ENCODE measurements at regions not wholly inside any gene's neighbourhood (a gene's known extent, or its start where the extent isn't known, plus 50 kb on each side); places are given as distances from the start of the nearest gene placed in this dataset.

DNA sequence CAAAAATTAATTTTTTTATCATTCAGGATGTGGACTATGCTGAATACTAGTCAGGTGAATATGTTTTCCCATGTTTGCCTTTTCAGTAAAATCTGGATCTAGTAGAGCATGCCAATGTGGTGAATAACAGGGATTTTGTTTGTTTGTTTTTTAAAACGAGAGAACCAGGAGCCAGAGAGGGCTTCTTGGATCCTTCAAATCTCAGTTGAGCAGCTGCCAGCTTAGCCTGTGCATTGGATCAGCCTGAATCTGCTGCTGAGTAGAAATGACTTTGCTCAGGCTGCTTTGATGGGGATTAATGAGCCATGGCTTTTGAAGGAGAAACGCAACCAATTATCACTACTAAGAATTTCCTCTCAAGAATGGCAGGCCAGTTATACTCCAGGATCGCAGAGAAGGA lies 493.8 kb downstream of the ARL4A start:
- Histone ChIP-seq H3K9ac (ENCODE audit: low read length) (no peak overlapping the region), H3K4me1 (ENCODE audit: control insufficient read depth, insufficient read depth, low read length) (no peaks in the 10 kb centered on the region), H3K36me3 (ENCODE audit: control insufficient read depth, insufficient read depth, low read length) (no peaks in the 10 kb centered on the region), H3K27me3 (ENCODE audit: control insufficient read depth, insufficient read depth, low read length) (no peaks in the 10 kb centered on the region), H3K4me3 (ENCODE audit: low read length) (no peak overlapping the region), H3K9me3 (ENCODE audit: control insufficient read depth, low read length) (no peaks in the 10 kb centered on the region)

- Histone ChIP-seq H3K4me3 (ENCODE audit: low read length) (no peak overlapping the region), H3K27me3 (ENCODE audit: control insufficient read depth, insufficient read depth, low read length) (no peaks in the 10 kb centered on the region), H3K9ac (ENCODE audit: low read length) (no peak overlapping the region), H3K9me3 (ENCODE audit: control insufficient read depth, low read length) (no peaks in the 10 kb centered on the region), H3K4me1 (ENCODE audit: control insufficient read depth, insufficient read depth, low read length) (no peaks in the 10 kb centered on the region), H3K36me3 (ENCODE audit: control insufficient read depth, insufficient read depth, low read length) (no peaks in the 10 kb centered on the region)
Observed at GRCh38 chr7:13185139-13185538, 497.7 kb downstream of the ARL4A start.

DNA sequence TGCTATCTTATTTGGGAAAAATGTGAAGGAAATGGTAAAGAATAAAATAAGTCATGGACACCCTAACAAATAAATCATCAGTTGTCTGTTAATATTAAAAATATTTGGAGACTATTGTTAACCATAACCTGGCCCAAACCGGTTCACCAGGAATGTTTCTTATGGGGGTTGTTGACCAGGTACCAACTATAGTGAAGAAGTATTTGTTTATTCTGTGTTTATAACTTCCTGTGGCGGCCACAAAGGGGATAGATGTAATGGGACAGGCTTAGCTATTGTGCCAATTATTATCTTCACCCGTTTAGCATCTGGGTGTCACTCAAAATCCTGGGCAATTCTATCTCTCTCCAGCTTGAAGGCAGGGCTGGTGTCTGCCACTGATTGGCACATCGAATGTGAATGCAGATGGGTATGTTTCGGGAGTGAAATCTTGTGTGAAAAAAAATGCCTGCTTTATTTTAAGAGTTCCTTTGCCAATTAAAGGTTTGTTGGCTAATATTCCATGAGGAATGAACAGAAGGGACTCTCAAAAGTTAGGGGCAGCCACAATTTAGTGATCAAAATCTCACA lies 500.9 kb downstream of the ARL4A start:
- H3K4me1 ChIP-seq (ENCODE audit: control insufficient read depth, insufficient read depth, low read length) = no peaks in the 10 kb centered on the region

GRCh38 chr7:13188922-13189321 lies 501.5 kb downstream of the ARL4A start:
- no peaks in the 10 kb centered on the region for H3K4me1 ChIP-seq (ENCODE audit: control insufficient read depth, insufficient read depth, low read length)
- no peak overlapping the region for H3K4me3 ChIP-seq (ENCODE audit: low read length)
- no peak overlapping the region for H3K9ac ChIP-seq (ENCODE audit: low read length)
- no peaks in the 10 kb centered on the region for H3K27me3 ChIP-seq (ENCODE audit: control insufficient read depth, insufficient read depth, low read length)
- H3K9me3 ChIP-seq (ENCODE audit: control insufficient read depth, low read length) = no peaks in the 10 kb centered on the region
- no peaks in the 10 kb centered on the region for H3K36me3 ChIP-seq (ENCODE audit: control insufficient read depth, insufficient read depth, low read length)

More for the DNA sequence above, 500.9 kb downstream of the ARL4A start:
- Histone ChIP-seq H3K9ac (ENCODE audit: low read length) (no peak overlapping the region), H3K9me3 (ENCODE audit: control insufficient read depth, low read length) (no peaks in the 10 kb centered on the region), H3K27me3 (ENCODE audit: control insufficient read depth, insufficient read depth, low read length) (no peaks in the 10 kb centered on the region), H3K36me3 (ENCODE audit: control insufficient read depth, insufficient read depth, low read length) (no peaks in the 10 kb centered on the region), H3K4me3 (ENCODE audit: low read length) (no peak overlapping the region)

DNA sequence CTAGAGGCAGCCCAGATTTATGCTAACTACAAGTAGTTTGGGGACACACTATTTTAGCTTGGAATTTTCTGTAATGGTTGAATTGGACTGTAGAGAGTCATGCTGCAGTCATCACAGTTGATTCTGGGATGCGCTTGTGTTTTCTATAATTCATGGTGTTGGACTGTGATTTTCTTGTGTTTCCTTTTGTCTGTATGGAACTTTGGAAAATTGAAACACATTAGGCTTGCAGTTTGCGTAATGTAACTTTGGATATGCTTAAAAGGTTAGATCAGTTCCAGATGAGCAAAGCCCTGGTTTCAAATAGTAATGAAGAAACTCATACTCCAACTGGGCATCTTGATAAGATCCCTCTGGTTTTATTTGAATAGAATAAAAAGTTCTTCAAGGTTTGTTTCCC lies 502.2 kb downstream of the ARL4A start:
- H3K36me3 ChIP-seq (ENCODE audit: control insufficient read depth, insufficient read depth, low read length) = no peaks in the 10 kb centered on the region
- no peaks in the 10 kb centered on the region for H3K27me3 ChIP-seq (ENCODE audit: control insufficient read depth, insufficient read depth, low read length)
- no peak overlapping the region for H3K4me3 ChIP-seq (ENCODE audit: low read length)
- H3K9ac ChIP-seq (ENCODE audit: low read length) = no peak overlapping the region
- H3K4me1 ChIP-seq (ENCODE audit: control insufficient read depth, insufficient read depth, low read length) = no peaks in the 10 kb centered on the region
- no peaks in the 10 kb centered on the region for H3K9me3 ChIP-seq (ENCODE audit: control insufficient read depth, low read length)

DNA sequence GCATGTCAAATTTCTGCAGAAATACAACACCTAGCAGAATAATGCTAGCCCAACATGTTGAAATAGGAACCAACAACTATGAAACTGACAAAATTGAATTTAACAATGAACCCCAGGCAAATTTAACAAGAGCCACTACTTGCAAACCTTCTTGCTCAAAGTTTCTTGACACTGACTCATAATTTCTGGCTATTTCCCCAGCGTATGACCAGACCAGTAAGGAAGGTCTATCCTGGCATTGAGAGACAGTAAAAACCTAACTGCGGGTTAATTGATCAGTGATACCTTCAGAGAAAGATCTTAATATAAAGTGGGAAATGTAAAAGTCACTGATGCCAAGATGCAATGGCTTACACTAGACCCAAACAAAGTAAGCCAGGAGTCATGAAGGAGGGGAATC lies 510.1 kb downstream of the ARL4A start:
- no peaks in the 10 kb centered on the region for H3K36me3 ChIP-seq (ENCODE audit: control insufficient read depth, insufficient read depth, low read length)
- no peaks in the 10 kb centered on the region for H3K4me1 ChIP-seq (ENCODE audit: control insufficient read depth, insufficient read depth, low read length)
- H3K9ac ChIP-seq (ENCODE audit: low read length) = no peak overlapping the region
- H3K27me3 ChIP-seq (ENCODE audit: control insufficient read depth, insufficient read depth, low read length) = no peaks in the 10 kb centered on the region
- no peak overlapping the region for H3K4me3 ChIP-seq (ENCODE audit: low read length)
- H3K9me3 ChIP-seq (ENCODE audit: control insufficient read depth, low read length) = no peaks in the 10 kb centered on the region

DNA sequence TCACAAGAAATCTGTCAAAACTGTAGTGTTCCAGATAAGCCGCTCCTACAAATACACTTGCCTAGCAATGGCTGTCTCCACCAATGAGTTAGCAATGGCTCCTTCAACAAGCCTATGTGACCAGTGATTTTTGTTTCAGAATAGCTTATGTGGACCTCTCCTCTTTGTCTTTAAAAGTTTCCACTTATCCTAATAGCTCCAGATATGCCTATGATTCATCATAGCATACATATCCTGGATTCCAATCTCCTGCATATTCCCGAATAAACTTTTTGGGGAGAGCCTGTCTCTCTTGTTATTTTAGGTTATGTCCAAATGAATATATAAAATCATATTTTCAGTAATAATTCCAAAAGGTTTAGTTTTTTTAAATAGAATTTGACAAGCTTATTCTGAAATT lies 510.6 kb downstream of the ARL4A start:
- no peaks in the 10 kb centered on the region for H3K36me3 ChIP-seq (ENCODE audit: control insufficient read depth, insufficient read depth, low read length)
- no peaks in the 10 kb centered on the region for H3K4me1 ChIP-seq (ENCODE audit: control insufficient read depth, insufficient read depth, low read length)
- no peaks in the 10 kb centered on the region for H3K27me3 ChIP-seq (ENCODE audit: control insufficient read depth, insufficient read depth, low read length)
- H3K4me3 ChIP-seq (ENCODE audit: low read length) = no peak overlapping the region
- no peaks in the 10 kb centered on the region for H3K9me3 ChIP-seq (ENCODE audit: control insufficient read depth, low read length)
- no peak overlapping the region for H3K9ac ChIP-seq (ENCODE audit: low read length)

DNA sequence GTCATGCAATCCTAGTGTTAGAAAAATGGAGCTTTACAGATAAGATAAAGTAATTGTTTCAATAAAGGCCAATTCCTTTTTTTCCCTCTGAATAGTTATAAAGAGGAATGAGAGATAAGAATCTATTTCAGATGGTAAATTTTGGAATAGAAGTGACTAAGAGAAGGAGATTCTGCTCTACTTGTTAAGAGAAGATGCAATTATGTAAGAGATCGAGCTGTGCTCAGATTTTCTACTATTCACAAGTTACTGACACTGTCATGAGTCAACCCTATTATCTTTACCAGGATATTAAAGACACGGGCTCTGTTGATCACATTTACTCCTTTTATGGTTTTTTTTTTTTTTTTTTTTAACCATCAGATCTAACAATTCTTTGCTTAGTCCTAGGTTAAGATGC lies 511.3 kb downstream of the ARL4A start:
- Histone ChIP-seq H3K27me3 (ENCODE audit: control insufficient read depth, insufficient read depth, low read length) (no peaks in the 10 kb centered on the region), H3K9ac (ENCODE audit: low read length) (no peak overlapping the region), H3K36me3 (ENCODE audit: control insufficient read depth, insufficient read depth, low read length) (no peaks in the 10 kb centered on the region), H3K4me1 (ENCODE audit: control insufficient read depth, insufficient read depth, low read length) (no peaks in the 10 kb centered on the region), H3K9me3 (ENCODE audit: control insufficient read depth, low read length) (no peaks in the 10 kb centered on the region), H3K4me3 (ENCODE audit: low read length) (no peak overlapping the region)

DNA sequence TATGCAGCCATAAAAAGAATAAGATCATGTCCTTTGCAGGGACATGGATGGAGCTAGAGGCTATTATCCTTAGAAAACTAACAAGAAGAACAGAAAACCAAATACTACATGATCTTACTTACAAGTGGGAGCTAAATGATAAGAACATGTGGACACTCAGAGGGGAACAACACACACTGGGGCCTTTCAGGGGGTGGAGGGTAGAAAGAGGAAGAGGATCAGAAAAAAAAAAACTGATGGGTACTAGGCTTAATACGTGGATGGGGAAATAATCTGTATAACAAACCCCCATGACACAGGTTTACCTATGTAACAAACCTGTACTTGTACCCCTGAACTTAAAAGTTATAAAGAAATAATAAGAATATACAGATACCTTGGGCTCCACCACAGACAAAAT lies 514.2 kb downstream of the ARL4A start:
- Histone ChIP-seq H3K4me1 (ENCODE audit: control insufficient read depth, insufficient read depth, low read length) (no peaks in the 10 kb centered on the region), H3K9me3 (ENCODE audit: control insufficient read depth, low read length) (no peaks in the 10 kb centered on the region), H3K4me3 (ENCODE audit: low read length) (no peak overlapping the region), H3K9ac (ENCODE audit: low read length) (no peak overlapping the region), H3K36me3 (ENCODE audit: control insufficient read depth, insufficient read depth, low read length) (no peaks in the 10 kb centered on the region), H3K27me3 (ENCODE audit: control insufficient read depth, insufficient read depth, low read length) (no peaks in the 10 kb centered on the region)

DNA sequence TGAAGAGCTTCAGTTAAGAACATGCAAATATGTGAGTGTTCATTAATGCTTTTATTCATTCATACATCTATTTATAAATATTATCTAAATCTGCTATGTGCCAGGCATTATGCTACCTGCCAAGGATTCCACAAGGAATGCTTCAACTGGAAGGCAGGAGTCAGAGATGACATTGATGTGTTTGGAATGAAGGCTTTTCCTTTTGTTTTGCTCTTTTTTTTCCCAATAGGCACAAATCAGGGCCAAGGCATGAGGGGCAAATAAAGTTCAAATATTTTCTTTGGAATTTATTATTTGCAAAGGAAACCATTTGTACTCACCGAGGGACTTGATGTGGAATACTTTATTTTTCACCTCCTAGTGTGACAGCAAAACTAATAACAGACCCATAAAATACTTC lies 530.3 kb downstream of the ARL4A start:
- Histone ChIP-seq H3K4me3 (ENCODE audit: low read length) (no peak overlapping the region), H3K9me3 (ENCODE audit: control insufficient read depth, low read length) (no peaks in the 10 kb centered on the region), H3K9ac (ENCODE audit: low read length) (no peak overlapping the region), H3K36me3 (ENCODE audit: control insufficient read depth, insufficient read depth, low read length) (no peaks in the 10 kb centered on the region), H3K27me3 (ENCODE audit: control insufficient read depth, insufficient read depth, low read length) (no peaks in the 10 kb centered on the region), H3K4me1 (ENCODE audit: control insufficient read depth, insufficient read depth, low read length) (no peaks in the 10 kb centered on the region)

DNA sequence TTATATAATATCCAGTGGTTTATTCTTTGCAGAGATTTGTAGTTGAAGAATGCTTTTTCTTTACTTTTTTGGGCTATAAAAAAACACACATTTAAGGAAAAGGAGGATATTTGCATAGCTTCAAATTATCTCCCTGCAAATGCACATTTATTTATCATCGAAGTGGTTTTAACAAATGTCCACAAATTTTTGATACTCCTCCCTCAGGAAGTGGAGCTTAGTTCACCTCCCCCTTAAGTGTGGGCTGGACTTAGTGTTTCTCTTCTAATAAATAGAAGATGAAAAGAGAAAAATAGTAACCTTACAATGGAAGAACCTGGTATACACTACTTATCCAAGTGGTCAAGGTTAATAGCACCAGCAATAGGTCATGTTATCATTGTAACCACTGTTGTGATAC lies 537.6 kb downstream of the ARL4A start:
- no peaks in the 10 kb centered on the region for H3K9me3 ChIP-seq (ENCODE audit: control insufficient read depth, low read length)
- H3K4me3 ChIP-seq (ENCODE audit: low read length) = no peak overlapping the region
- no peaks in the 10 kb centered on the region for H3K36me3 ChIP-seq (ENCODE audit: control insufficient read depth, insufficient read depth, low read length)
- no peaks in the 10 kb centered on the region for H3K27me3 ChIP-seq (ENCODE audit: control insufficient read depth, insufficient read depth, low read length)
- no peak overlapping the region for H3K9ac ChIP-seq (ENCODE audit: low read length)
- no peaks in the 10 kb centered on the region for H3K4me1 ChIP-seq (ENCODE audit: control insufficient read depth, insufficient read depth, low read length)

GRCh38 chr7:13226385-13226784 lies 539.0 kb downstream of the ARL4A start:
- Histone ChIP-seq H3K9me3 (ENCODE audit: control insufficient read depth, low read length) (no peaks in the 10 kb centered on the region), H3K4me3 (ENCODE audit: low read length) (no peak overlapping the region), H3K4me1 (ENCODE audit: control insufficient read depth, insufficient read depth, low read length) (no peaks in the 10 kb centered on the region), H3K36me3 (ENCODE audit: control insufficient read depth, insufficient read depth, low read length) (no peaks in the 10 kb centered on the region), H3K27me3 (ENCODE audit: control insufficient read depth, insufficient read depth, low read length) (no peaks in the 10 kb centered on the region), H3K9ac (ENCODE audit: low read length) (no peak overlapping the region)

- Histone ChIP-seq H3K27me3 (ENCODE audit: control insufficient read depth, insufficient read depth, low read length) (no peaks in the 10 kb centered on the region), H3K9me3 (ENCODE audit: control insufficient read depth, low read length) (no peaks in the 10 kb centered on the region), H3K36me3 (ENCODE audit: control insufficient read depth, insufficient read depth, low read length) (no peaks in the 10 kb centered on the region), H3K4me3 (ENCODE audit: low read length) (no peak overlapping the region), H3K9ac (ENCODE audit: low read length) (no peak overlapping the region), H3K4me1 (ENCODE audit: control insufficient read depth, insufficient read depth, low read length) (no peaks in the 10 kb centered on the region)
Observed at GRCh38 chr7:13231216-13231615, 543.8 kb downstream of the ARL4A start.
